OCI-LY3 (cell line): ENCODE measurements at regions not wholly inside any gene's neighbourhood (a gene's known extent, or its start where the extent isn't known, plus 50 kb on each side); places are given as distances from the start of the nearest gene placed in this dataset.

Source experiments
- H2AFZ ChIP-seq: fragments of 200-600, 300-600 bp; shearing (Covaris generic); 2 replicates; pipeline ENCODE4 v1.6.0; 2014; ENCODE audit warnings: antibody characterized with exemption, low read depth, low read length
- H3K27ac ChIP-seq: fragments of 200-600, 300-600 bp; sonication (generic); 2 replicates; pipeline ENCODE4 v1.5.1; 2014; ENCODE audit warnings: mild to moderate bottlenecking, low read length, moderate library complexity, mixed read lengths
- H3K27me3 ChIP-seq: fragments of 200-600, 300-600 bp; sonication (generic); 2 replicates; pipeline ENCODE4 v1.6.1; 2014; ENCODE audit warnings: low read depth, low read length, mixed read lengths
- H3K36me3 ChIP-seq: fragments of 200-600, 300-600 bp; sonication (generic); replicated peaks from 2 replicates; pipeline ENCODE3; 2014; ENCODE audit warnings: low read depth, low read length, mixed read lengths
- H3K4me1 ChIP-seq: fragments of 300-600, 200-600 bp; sonication (generic); 2 replicates; pipeline ENCODE4 v1.6.1; 2014; ENCODE audit warnings: low read length, mixed read lengths
- H3K4me2 ChIP-seq: fragments of 200-600, 300-600 bp; sonication (generic); 2 replicates; pipeline ENCODE4 v1.6.1; 2014; ENCODE audit warnings: low read length, mixed read lengths
- H3K4me3 ChIP-seq: fragments of 300-600, 200-600 bp; sonication (generic); 2 replicates; pipeline ENCODE4 v1.5.1; 2014; ENCODE audit warnings: antibody characterized with exemption, mild to moderate bottlenecking, low read length, moderate library complexity
- H3K79me2 ChIP-seq: fragments of 300-600, 200-600 bp; shearing (Covaris generic); 2 replicates; pipeline ENCODE4 v1.6.1; 2014; ENCODE audit warnings: mild to moderate bottlenecking, low read length, mixed read lengths
- H3K9ac ChIP-seq: fragments of 300-600, 200-600 bp; shearing (Covaris generic); 2 replicates; pipeline ENCODE4 v1.6.0; 2014; ENCODE audit warnings: mild to moderate bottlenecking, low read length, moderate library complexity
- H3K9me3 ChIP-seq: fragments of 200-600, 300-600 bp; shearing (Covaris generic); 2 replicates; pipeline ENCODE4 v1.6.1; 2014; ENCODE audit warnings: low read length, mixed read lengths; ENCODE audit not compliant: insufficient read depth
- H4K20me1 ChIP-seq: fragments of 200-600, 300-600 bp; sonication (generic); 2 replicates; pipeline ENCODE4 v1.6.1; 2016; ENCODE audit warnings: low read length, mixed read lengths; ENCODE audit not compliant: insufficient read depth
- CTCF ChIP-seq: fragments of 200-600, 300-600 bp; sonication (generic); IDR thresholded peaks from 2 replicates; pipeline ENCODE4 v1.5.1; 2014; ENCODE audit warnings: antibody characterized with exemption, low read length, low read depth
- EZH2phosphoT487 ChIP-seq: fragments of 200-600 bp; shearing (Covaris generic); IDR thresholded peaks from 2 replicates; pipeline ENCODE4 v1.6.1; 2018; ENCODE audit warnings: antibody characterized with exemption, mixed run types, low read depth

GRCh38 chr14:71682337-71682736 lies 249.9 kb upstream of the RGS6 start:
- no peaks in the 10 kb centered on the region for H3K9me3 ChIP-seq
- H3K4me2 ChIP-seq: no peak overlapping the region
- no peak overlapping the region for H2AFZ ChIP-seq
- H3K36me3 ChIP-seq: peaks cover 4% of the 10 kb centered on the region
- no peak overlapping the region for H3K9ac ChIP-seq
- H3K79me2 ChIP-seq: no peaks in the 10 kb centered on the region
- TF ChIP-seq CTCF (no peak), EZH2phosphoT487 (no peak)
- no peak overlapping the region for H3K27ac ChIP-seq
- no peak overlapping the region for H3K4me3 ChIP-seq
- H4K20me1 ChIP-seq: no peaks in the 10 kb centered on the region
- H3K4me1 ChIP-seq: no peaks in the 10 kb centered on the region
- H3K27me3 ChIP-seq: no peaks in the 10 kb centered on the region

DNA sequence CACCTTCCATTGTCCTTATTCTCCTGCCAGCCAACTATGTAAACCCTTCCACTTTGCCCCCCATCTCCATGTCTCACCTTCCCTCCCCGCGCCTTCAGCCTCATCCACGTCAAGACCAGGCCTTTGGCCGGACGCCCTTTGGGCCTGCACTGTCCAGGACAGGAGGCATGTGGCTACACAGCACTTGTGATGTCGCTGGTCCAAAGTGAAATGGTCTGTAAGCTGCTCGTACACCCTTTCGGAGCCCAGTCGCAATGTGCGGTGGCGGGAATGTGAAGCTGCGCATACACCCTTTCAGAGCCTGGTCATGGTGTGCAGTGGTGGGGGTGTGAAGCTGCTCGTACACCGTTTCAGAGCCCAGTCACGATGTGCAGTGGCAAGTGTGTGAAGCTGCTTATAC lies 247.9 kb upstream of the RGS6 start:
- H3K27ac ChIP-seq: no peak overlapping the region
- no peak for TF ChIP-seq EZH2phosphoT487
- TF ChIP-seq CTCF: no peak
- no peaks in the 10 kb centered on the region for H3K4me1 ChIP-seq
- no peak overlapping the region for H3K9ac ChIP-seq
- H2AFZ ChIP-seq: no peak overlapping the region
- H4K20me1 ChIP-seq: no peaks in the 10 kb centered on the region
- no peaks in the 10 kb centered on the region for H3K9me3 ChIP-seq
- no peaks in the 10 kb centered on the region for H3K27me3 ChIP-seq
- no peak overlapping the region for H3K4me3 ChIP-seq
- no peaks in the 10 kb centered on the region for H3K79me2 ChIP-seq
- peaks cover 4% of the 10 kb centered on the region for H3K36me3 ChIP-seq
- H3K4me2 ChIP-seq: no peak overlapping the region

- no peak overlapping the region for H3K9ac ChIP-seq
- no peaks in the 10 kb centered on the region for H4K20me1 ChIP-seq
- H3K4me2 ChIP-seq: no peak overlapping the region
- no peaks in the 10 kb centered on the region for H3K27me3 ChIP-seq
- no peaks in the 10 kb centered on the region for H3K9me3 ChIP-seq
- no peak overlapping the region for H3K27ac ChIP-seq
- TF ChIP-seq CTCF: no peak
- TF ChIP-seq EZH2phosphoT487: no peak
- H3K36me3 ChIP-seq: peaks cover 7% of the 10 kb centered on the region
- H3K4me3 ChIP-seq: no peak overlapping the region
- no peaks in the 10 kb centered on the region for H3K79me2 ChIP-seq
- no peaks in the 10 kb centered on the region for H3K4me1 ChIP-seq
- H2AFZ ChIP-seq: no peak overlapping the region
Observed at GRCh38 chr14:71686677-71687076, 245.6 kb upstream of the RGS6 start.

DNA sequence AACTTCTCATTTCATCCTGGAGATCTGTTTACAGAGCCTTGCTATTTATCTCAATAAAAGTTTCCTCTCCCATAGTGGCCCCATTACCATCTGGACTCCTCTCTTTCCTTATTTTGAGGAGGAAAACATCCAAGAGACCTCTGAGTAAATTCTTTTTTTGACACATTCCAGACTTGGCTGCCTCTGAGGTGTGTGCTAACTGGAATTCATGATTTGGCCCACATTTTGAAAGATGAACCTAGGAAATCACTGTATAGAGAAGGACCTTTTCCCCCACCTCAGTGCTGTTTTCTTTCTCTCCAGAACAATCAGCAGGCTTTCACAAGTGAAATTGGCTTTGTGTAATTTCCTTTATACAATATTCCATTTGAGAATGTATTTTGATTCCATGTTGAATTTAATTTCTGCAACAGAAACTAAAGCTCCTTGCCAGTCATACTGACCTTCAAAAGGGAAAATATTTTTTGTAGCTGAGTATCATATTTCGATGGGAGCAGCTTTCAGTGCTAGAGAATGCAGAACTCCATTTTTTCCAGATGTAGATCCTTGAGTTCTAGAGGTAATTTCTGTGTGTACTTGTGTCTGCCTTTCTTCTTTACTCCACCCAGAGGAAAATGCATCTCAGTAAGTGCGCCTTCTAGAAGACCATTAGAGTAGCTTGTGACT lies 244.9 kb upstream of the RGS6 start:
- Histone ChIP-seq H3K4me1 (no peaks in the 10 kb centered on the region), H3K9ac (no peak overlapping the region), H3K27ac (no peak overlapping the region), H3K79me2 (no peaks in the 10 kb centered on the region), H3K4me3 (no peak overlapping the region), H3K9me3 (no peaks in the 10 kb centered on the region), H4K20me1 (no peaks in the 10 kb centered on the region), H3K36me3 (peaks cover 7% of the 10 kb centered on the region), H3K4me2 (no peak overlapping the region), H2AFZ (no peak overlapping the region), H3K27me3 (no peaks in the 10 kb centered on the region)
- no peak for TF ChIP-seq CTCF
- TF ChIP-seq EZH2phosphoT487: no peak
